ENCODE measurements at regions not wholly inside any gene's neighbourhood (a gene's known extent, or its start where the extent isn't known, plus 50 kb on each side); places are given as distances from the start of the nearest gene placed in this dataset.

- no peak for DNase-seq
These were observed 584.4 kb downstream of the INHBA start for GRCh38 chr7:41118486-41118885.

DNA sequence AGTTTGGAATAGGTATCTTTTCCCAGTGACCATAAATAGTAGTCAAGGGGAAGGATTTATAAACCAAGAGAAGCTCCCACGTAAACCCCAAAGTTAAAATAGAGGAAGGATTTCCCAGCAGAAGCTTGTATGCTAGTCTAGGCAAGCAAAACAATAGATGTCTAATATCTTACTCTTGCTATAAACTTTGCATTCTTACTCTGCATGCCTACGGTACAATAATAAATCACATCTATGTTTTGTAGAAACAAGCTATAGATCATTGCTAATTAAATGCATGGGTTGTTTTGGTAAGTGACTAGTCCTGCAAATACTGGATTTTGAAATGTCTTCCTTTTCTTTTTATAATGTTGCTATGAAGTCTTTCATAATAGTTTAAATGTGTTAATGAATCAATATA lies 585.5 kb downstream of the INHBA start:
- DNase-seq, result no peak

GRCh38 chr7:41116817-41117216 lies 586.1 kb downstream of the INHBA start:
- DNase-seq, result no peak

- DNase-seq, result no peak
These were observed 586.6 kb downstream of the INHBA start for GRCh38 chr7:41116337-41116736.

DNA sequence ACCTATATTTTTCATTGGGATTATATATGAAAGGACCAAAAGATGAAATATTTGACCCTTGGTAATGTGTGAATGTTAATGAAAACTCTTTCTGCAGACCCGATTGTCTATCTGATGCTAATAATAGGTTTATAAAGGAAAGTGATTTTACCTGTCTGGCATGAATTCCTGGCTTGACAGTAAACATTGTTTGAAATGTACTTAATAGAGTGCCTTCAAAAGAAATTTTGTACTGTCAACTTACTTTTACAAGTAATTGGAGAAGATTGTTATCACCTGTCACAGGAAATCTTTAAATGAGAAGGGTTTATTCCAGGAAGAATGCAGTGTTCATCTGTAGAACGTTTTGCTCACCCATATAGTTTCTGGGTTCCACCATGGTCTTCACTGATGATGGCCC lies 588.2 kb downstream of the INHBA start:
- DNase-seq, result no peak

DNA sequence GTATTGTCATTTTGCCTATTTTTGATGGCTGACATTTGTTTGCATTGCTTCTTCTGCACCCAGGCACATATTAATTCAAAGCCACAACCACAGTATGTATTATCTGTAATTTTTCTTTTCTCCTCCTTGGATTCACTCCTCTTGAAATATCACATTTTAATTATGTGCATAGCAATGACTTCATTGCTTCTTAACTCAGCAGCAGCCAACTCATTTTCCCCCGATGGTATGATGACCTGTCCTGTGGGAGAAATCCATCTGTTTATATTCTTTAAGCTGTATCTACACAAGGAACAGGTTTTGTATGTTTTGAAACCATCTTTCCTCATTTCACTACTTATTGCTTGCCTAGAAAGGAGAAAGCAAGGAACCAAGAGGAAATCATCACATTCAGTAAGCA lies 588.8 kb downstream of the INHBA start:
- DNase-seq, result no peak

- DNase-seq, result no peak
These were observed 589.2 kb downstream of the INHBA start for GRCh38 chr7:41113719-41114118.

DNA sequence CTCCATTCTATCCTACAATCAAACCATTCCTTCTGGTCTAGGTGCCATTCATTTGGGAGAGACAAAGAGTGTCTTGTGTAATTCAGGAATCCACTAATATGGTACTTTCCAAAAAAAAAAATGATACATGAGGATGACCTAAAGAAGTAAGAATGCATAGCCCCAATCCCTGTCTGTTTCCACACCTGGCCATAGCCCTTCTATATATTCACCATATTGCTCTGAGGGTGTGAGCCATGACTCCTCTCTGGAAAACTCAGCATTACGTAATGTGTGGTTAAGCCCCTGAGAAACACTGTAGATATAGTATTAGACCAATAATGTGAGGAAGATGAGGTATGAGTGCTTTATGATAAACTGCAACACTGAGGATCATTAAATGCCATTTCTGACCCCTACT lies 592.7 kb downstream of the INHBA start:
- no peak for DNase-seq

- DNase-seq, result no peak
These were observed 594.1 kb downstream of the INHBA start for GRCh38 chr7:41108821-41109220.

GRCh38 chr7:41107938-41108448 lies 594.9 kb downstream of the INHBA start:
- no peak for DNase-seq

GRCh38 chr7:41107330-41107937 lies 595.5 kb downstream of the INHBA start:
- no peak for DNase-seq

- no peak for DNase-seq
These were observed 598.3 kb downstream of the INHBA start for GRCh38 chr7:41104631-41105030.

DNA sequence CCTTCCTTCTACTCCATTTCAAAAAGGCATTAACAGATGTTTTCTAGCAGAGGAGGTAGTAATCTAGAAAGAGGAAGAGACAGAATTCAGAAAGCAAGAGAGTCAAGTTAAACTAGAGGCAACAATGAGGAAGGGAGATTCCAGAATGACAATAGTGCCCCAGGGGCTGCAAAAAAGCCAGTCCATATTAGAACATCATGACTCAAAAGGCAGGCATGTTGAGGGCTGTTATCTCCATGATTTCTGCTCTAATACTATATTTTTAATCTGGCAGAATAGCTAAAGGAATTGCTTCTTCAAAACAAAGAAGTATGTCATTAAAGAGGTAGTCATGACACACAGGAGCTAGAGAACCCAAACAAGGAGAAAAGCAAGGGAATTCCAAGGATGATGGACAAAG lies 599.6 kb downstream of the INHBA start:
- no peak for DNase-seq

DNA sequence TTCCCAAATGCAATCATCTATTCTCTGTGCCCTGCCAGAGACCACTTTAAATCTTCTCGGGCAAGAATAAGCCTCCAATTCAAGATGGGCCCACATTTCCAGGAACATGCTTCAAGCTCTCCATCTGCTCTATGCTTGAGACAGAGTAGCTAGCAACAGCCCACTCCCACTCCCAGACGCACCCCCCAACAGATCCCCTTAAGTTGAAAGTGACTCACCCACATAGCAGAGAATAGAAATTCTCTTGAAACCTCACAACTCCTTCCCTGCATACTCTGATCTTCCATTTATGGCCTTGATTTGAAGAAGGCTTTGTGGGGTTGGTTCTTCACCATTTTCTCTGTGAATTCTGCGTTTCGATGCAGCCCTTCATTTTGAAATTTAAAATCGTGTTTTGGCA lies 604.0 kb downstream of the INHBA start:
- DNase-seq, result no peak

- DNase-seq, result no peak
These were observed 604.5 kb downstream of the INHBA start for GRCh38 chr7:41098402-41098801.

DNA sequence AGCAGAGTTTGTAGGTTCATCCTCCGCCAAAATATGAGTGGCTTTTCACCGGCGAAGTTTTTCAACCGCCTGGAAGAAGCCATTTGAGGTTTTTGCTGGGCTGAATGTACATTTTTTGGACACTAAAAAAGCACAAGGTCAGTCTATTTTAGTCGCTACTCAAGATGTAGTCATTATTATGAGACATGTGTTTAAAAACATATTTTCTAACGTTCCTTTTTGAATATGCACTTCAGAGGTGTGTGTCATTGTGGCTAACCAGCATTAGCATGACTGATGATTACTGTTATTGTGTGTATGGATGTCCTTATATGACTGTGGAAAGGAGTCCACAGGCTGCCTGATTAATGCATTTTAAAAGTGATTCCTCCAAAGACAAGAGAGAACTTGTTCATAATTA lies 605.4 kb downstream of the INHBA start:
- no peak for DNase-seq

DNA sequence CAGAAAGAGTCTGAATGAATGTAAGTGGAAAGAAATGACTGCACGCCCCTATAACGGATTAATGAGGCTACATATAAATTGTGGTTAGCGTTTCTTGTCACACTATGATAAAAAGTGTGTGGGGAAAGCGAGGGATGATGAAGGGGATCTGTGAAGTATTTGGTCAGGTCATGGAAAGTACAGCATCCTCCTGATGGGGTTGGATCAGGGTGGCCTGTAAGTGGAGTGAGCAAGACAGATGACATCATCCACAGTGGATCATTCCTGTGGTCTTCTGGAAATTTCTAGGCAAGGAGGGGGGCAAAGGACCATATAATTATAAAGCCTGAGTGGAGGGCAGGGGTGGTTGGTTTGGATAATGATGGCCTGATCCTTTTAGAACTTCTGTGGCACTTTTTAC lies 606.0 kb downstream of the INHBA start:
- no peak for DNase-seq

DNA sequence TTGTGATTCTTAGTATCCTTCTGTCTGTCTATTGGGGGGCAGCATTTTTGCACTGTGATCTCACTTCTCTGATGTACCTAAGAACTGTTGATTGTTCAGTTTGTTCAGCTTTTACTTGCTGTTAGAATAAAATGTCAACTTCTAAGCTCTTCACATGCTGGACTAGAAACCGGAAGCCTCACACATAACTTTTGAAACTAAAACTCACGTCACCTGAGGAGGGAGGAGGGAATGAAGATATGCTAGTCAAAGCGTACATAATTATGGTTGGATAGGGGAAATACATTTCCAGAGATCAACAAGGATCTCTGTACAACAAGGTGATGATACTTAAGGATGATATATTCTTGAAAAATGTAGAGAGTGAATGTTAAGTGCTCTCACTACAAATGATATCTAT lies 609.7 kb downstream of the INHBA start:
- DNase-seq, result no peak

DNA sequence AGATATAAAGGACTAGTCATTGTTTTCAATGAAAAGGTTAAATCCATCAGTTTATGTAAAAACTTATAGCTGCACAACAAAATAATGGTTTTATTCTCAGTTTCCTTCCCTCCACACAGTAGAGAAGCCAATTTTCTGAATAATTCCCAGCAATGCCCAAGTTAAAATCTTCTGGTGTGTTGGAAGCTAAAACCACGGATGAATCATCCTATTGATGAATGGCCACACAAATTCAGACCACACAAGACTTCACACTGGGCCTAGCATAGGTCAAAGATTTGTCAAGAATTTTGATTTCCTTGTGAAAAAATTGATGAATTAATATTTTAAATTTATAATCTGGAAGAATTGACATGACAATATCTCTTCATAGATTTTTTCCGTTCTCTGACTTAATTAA lies 617.6 kb downstream of the INHBA start:
- DNase-seq, result no peak

DNA sequence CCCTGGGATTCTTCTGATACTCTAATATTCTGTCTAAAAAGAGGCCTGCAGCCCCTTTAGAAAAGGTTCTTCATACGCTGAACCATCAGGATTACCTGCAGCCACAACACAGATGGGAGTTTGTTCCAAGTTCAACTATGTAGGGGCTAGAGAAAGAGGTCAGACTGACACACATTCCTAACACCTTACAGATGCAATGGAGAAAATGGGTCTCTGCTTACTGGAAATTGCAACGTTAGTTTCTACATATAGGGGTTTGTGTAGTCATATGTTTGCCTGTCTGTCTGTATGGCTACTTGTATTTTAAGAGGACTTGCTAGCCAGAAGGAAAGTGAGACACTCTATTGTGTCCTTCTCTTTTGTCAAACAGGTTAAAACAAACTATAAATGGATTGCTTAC lies 618.5 kb downstream of the INHBA start:
- no peak for DNase-seq

GRCh38 chr7:41069635-41070034 lies 633.3 kb downstream of the INHBA start:
- no peak for DNase-seq

DNA sequence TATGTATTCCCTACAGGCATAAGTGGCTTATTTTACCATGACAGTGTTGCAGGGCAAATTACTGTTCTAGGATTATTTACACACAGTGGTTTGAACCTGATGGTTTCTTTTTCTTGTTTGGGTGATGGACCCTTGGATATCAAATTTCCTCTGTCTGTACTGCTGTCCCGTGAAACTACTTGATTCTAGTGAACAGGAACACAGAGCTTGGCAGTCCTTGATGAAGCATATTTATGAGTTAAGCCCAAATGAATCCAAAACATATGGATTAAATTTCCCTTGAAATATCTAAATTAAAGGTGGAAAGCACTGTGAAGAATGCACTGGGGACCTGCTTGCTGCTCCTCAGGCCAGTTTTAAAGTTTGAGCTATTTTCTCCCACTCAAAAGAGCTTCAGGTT lies 635.3 kb downstream of the INHBA start:
- no peak for DNase-seq

DNA sequence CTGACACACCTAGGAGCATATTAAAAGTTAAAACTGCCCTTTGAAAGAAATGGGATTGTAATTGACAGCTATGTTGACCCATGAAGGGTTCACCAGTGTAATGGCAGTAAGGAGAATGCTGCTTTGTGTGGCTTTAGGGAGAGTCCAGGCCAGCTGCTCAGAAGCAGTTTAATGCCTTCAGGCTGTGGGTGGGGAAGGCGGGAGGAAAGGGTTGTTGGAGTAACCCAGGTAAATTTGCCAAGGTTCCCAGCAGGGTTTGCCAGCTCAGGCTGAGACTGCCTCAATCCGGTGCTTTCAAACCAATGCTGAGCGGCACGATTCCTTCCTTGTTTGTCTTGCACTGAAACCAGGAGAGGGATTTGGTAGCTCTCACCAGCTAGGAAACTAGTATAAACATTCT lies 637.2 kb downstream of the INHBA start:
- no peak for DNase-seq

GRCh38 chr7:41063116-41063515 lies 639.8 kb downstream of the INHBA start:
- DNase-seq, result no peak

DNA sequence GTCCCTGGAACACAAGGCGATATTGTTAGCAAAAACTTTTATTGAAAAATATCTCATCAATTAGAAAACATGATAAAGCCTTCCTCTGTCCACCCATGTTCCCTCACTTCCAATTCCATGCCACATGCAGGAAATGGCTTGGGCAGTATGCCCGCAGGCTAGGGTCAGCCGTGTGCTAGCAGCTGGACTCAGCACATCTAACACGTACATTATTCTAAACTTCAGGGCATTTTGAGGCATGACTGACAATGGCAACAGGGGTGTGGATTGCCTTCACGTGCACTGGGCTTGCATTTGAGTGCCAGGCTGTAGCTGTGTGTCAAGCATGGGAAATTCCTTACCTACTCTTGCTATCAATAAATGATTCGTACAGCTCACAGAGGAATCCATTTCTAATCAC lies 642.1 kb downstream of the INHBA start:
- DNase-seq, result no peak

- no peak for DNase-seq
These were observed 643.1 kb downstream of the INHBA start for GRCh38 chr7:41059796-41060195.

All from amniotic stem cell (primary cell).